Left ventricle myocardium inferior (tissue), 1 donor: ENCODE measurements at regions not wholly inside any gene's neighbourhood (a gene's known extent, or its start where the extent isn't known, plus 50 kb on each side); places are given as distances from the start of the nearest gene placed in this dataset.

Experiments
- DNase-seq: peaks from one replicate; pipeline ENCODE4 v3.0.0-alpha.2; 2020
- H3K27ac ChIP-seq: fragments of 200-600 bp; replicated peaks from 2 replicates; pipeline ENCODE4 v1.8.0; 2021
- H3K27me3 ChIP-seq: fragments of 200-600 bp; 2 replicates; pipeline ENCODE4 v1.8.0; 2021; ENCODE audit warnings: low read depth
- H3K36me3 ChIP-seq: fragments of 200-600 bp; 2 replicates; pipeline ENCODE4 v1.8.0; 2021
- H3K4me1 ChIP-seq: fragments of 200-600 bp; 2 replicates; pipeline ENCODE4 v1.8.0; 2021
- H3K4me3 ChIP-seq: fragments of 200-600 bp; 2 replicates; pipeline ENCODE4 v1.8.0; 2021; ENCODE audit warnings: mild to moderate bottlenecking, moderate library complexity
- H3K9me3 ChIP-seq: fragments of 200-600 bp; replicated peaks from 2 replicates; pipeline ENCODE4 v1.8.0; 2021
- intact Hi-C: fragments of 100-400 bp; cut with micrococcal nuclease; formaldehyde crosslinking; loops from one replicate; pipeline ENCODE4 v1.11.0; 2022
- TF ChIP-seq, protein P1 (sequence below): fragments of 200-600 bp; IDR thresholded peaks from 2 replicates; pipeline ENCODE4 v1.8.0; 2021; ENCODE audit warnings: antibody characterized with exemption, mild to moderate bottlenecking, borderline replicate concordance
- donor health status: DM: no; HTN: yes; CAD: no; lungs with severe emphysema.

DNA sequence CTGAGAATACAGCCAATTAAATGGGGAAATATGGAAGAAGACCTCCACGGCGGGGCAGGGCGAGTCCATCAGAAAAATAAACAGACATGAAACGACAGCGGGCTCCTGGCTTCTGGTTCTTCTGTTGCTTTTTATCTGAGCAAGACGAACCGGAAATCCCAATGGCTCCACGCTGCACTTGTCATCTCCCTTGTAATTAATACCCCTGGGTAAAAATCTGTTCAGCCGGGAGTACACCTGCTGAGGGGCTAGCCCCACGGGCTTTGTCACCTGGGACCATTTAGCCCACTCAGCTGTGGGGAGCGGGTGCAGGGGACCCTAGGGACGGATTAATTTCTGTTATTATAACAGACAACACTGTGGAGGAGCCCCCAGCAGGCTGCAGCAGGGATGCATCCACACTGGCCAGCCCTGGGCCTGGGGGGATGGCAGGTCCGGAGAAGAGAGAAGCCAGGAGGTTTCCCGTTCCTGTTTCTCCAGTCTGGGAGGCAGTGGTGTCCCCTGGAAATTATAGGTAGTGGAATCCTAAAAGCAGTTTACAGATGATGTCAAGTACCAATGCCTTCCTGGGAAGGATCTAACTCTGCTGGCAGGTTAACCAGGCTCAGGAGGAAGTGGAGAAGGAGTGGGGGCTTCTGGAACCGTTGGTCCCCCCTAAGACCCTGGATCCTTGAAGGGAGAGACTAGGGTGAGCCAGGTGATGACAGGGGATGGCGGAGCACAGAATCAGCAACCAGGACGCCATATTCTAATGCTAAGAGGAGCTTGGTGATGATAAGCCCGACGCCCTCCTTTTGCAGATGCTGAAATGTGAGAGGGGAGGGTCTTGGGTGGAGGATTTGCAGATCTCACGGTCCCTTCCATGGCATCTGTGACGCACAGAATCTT, 566.1 kb downstream of the PTPRU start:
- DNase-seq, result no peak
- TF ChIP-seq, protein P1, sequence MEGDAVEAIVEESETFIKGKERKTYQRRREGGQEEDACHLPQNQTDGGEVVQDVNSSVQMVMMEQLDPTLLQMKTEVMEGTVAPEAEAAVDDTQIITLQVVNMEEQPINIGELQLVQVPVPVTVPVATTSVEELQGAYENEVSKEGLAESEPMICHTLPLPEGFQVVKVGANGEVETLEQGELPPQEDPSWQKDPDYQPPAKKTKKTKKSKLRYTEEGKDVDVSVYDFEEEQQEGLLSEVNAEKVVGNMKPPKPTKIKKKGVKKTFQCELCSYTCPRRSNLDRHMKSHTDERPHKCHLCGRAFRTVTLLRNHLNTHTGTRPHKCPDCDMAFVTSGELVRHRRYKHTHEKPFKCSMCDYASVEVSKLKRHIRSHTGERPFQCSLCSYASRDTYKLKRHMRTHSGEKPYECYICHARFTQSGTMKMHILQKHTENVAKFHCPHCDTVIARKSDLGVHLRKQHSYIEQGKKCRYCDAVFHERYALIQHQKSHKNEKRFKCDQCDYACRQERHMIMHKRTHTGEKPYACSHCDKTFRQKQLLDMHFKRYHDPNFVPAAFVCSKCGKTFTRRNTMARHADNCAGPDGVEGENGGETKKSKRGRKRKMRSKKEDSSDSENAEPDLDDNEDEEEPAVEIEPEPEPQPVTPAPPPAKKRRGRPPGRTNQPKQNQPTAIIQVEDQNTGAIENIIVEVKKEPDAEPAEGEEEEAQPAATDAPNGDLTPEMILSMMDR, result no peak
- no peaks in the 10 kb centered on the region for H3K4me1 ChIP-seq
- intact Hi-C loops, result no loop called here
- H3K27me3 ChIP-seq, result peaks cover 54% of the 10 kb centered on the region
- H3K4me3 ChIP-seq, result no peak overlapping the region
- no peaks in the 10 kb centered on the region for H3K36me3 ChIP-seq
- H3K27ac ChIP-seq, result no peak overlapping the region
- no peaks in the 10 kb centered on the region for H3K9me3 ChIP-seq

DNA sequence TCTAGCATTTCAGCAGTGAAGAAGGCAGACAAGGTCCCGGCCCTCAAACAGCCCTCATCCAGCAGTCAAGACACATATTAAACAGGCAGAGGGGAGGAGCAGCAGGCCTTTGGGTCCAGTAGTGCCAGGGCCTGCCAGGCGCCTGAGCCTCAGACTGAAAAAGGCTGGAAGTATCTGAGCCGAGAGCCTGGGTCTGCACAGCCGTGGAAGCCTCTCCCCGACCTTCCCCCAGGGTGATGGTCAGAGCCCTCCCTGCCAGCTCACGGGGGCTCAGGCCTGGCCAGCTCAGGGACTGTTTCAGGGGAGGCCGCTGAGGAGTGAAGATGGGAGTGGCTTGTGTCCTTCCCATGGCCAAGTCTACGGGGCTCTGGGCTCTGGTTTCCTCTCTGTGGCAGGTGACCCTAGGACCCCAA, 565.2 kb downstream of the PTPRU start:
- intact Hi-C loops, result no loop called here
- Histone ChIP-seq H3K27ac (no peak overlapping the region), H3K4me3 (no peak overlapping the region), H3K4me1 (no peaks in the 10 kb centered on the region), H3K27me3 (peaks cover 54% of the 10 kb centered on the region), H3K36me3 (no peaks in the 10 kb centered on the region), H3K9me3 (peaks cover 7% of the 10 kb centered on the region)
- DNase-seq, result no peak
- TF ChIP-seq, protein P1, result no peak

DNA sequence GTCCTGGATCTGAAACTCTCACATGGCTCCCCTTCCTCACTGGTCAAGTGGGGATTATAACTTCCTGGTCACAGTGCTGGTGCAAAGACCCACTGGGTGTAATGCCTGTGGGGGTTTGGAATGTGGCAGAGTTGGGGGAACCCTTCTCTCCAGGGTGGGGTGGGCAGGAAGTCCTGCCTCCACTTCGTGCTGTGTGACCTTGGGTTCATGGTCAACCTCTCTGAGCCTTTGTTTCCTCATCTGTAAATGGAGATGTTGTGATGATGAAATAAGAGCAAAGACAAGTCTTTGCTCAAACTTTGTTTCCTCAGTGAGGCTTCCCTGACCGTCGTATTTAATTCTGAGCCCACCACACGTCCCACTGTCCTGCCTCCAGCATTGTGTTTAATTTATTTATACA, 564.7 kb downstream of the PTPRU start:
- DNase-seq, result no peak
- Histone ChIP-seq H3K4me3 (no peak overlapping the region), H3K27ac (no peak overlapping the region), H3K27me3 (peaks cover 54% of the 10 kb centered on the region), H3K4me1 (no peaks in the 10 kb centered on the region), H3K36me3 (no peaks in the 10 kb centered on the region), H3K9me3 (peaks cover 13% of the 10 kb centered on the region)
- intact Hi-C loops, result no loop called here
- TF ChIP-seq, protein P1, result no peak

DNA sequence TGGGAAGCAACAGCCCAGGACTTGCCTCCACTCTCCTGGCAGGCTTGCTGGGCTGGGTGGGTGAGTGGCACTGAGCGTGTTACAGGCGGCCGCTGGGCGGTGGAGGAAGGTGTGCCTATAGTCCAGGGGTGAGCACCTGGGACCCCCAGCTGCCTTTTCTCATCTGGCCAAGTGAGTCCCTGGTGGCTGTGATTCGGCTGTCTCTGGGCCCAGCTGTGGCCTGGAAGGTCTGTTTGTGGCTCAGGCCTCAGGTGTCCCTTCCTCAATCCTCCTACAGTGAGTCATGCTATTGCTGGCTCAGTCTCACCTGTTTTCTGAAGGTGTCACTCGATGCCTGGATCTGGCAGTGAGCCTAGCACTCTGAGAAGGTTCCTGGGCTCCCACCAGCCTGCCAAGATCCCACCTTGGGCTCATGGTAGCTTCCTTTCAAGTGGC, 564.2 kb downstream of the PTPRU start:
- no peak overlapping the region for H3K4me3 ChIP-seq
- no peaks in the 10 kb centered on the region for H3K36me3 ChIP-seq
- no peaks in the 10 kb centered on the region for H3K4me1 ChIP-seq
- TF ChIP-seq, protein P1, result no peak
- H3K9me3 ChIP-seq, result peaks cover 17% of the 10 kb centered on the region
- peaks cover 53% of the 10 kb centered on the region for H3K27me3 ChIP-seq
- no peak overlapping the region for H3K27ac ChIP-seq
- no peak for DNase-seq
- intact Hi-C loops, result no loop called here

DNA sequence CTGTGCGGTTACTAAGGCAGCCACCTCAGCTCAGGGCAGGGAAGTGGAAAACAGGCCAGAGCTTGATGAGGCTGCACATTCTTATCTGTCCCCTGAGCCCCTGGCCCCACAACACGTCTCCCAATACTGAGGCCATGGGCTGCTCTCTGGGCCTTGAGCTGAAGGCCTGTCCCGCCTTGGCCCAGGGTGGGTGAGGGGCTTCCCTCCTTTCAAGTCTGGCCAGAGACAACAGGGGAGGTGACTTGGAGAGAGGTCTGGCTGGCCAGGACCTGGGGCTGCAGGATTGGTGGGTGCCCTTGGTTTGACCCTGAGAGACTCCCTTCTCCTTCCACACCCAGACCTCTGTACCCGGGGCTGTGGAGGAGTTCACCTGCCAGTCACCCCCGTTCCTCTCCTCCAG, 563.8 kb downstream of the PTPRU start:
- no peak overlapping the region for H3K4me3 ChIP-seq
- intact Hi-C loops, result no loop called here
- H3K4me1 ChIP-seq, result no peaks in the 10 kb centered on the region
- no peaks in the 10 kb centered on the region for H3K36me3 ChIP-seq
- peaks cover 49% of the 10 kb centered on the region for H3K27me3 ChIP-seq
- no peak for DNase-seq
- H3K27ac ChIP-seq, result no peak overlapping the region
- peaks cover 22% of the 10 kb centered on the region for H3K9me3 ChIP-seq
- TF ChIP-seq, protein P1, result no peak
